GM18951 (cell line): ENCODE measurements at regions not wholly inside any gene's neighbourhood (a gene's known extent, or its start where the extent isn't known, plus 50 kb on each side); places are given as distances from the start of the nearest gene placed in this dataset.
"Not testable (repeated sequence)": the region's sequence is repeated elsewhere in the genome, so short reads cannot be mapped to it uniquely, and the experiment has no call there.

Source experiments
- POLR2A ChIP-seq: IDR thresholded peaks from 4 replicates; pipeline ENCODE4 v1.6.1; 2011; ENCODE audit warnings: mild to moderate bottlenecking; ENCODE audit not compliant: insufficient read length, insufficient read depth; ENCODE audit errors: extremely low read depth
- in situ Hi-C: fragments of 300-500 bp; cut with MboI; formaldehyde crosslinking; loops from one replicate; pipeline ENCODE4 v1.12.0; 2022; ENCODE audit warnings: low sequenced_read_pairs, mixed read lengths, inconsistent platforms; ENCODE audit not compliant: unreplicated experiment

- in situ Hi-C loops = no loop called here
- no peak for TF ChIP-seq POLR2A
These were observed 103.9 kb upstream of the FHL2 start for GRCh38 chr2:105502625-105503334.

DNA sequence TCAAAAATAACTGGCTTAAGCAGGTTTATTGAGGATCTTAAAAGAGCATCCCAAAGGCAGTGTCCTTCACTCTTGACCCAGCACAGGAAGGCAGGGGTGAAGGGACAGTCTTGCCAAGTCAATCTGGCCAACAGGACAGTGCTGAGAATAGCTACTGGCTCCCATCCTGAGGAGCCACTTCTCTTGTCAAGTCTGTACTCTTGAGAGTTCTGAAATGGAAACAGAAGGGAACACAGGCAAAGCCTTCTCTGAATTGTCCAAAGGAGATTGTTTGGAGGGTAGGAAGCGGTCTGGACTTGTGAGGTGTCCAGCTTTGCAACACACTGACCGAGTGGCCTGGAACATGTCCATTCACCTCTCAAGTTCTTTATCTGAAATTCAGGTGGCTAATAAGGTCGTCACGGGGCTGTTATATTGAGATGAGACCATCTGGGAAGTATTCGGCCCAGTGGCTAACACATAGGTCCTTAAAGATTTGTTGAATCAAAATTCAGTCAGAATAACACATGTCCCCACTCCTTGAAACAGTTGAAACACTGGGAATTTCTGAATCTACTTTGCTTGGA lies 99.5 kb upstream of the FHL2 start:
- in situ Hi-C loops = no loop called here
- no peak for TF ChIP-seq POLR2A

GRCh38 chr2:105497094-105497493 lies 98.2 kb upstream of the FHL2 start:
- in situ Hi-C loops = no loop called here
- TF ChIP-seq POLR2A = no peak

- in situ Hi-C loops = no loop called here
- no peak for TF ChIP-seq POLR2A
These were observed 97.4 kb upstream of the FHL2 start for GRCh38 chr2:105496271-105496670.

DNA sequence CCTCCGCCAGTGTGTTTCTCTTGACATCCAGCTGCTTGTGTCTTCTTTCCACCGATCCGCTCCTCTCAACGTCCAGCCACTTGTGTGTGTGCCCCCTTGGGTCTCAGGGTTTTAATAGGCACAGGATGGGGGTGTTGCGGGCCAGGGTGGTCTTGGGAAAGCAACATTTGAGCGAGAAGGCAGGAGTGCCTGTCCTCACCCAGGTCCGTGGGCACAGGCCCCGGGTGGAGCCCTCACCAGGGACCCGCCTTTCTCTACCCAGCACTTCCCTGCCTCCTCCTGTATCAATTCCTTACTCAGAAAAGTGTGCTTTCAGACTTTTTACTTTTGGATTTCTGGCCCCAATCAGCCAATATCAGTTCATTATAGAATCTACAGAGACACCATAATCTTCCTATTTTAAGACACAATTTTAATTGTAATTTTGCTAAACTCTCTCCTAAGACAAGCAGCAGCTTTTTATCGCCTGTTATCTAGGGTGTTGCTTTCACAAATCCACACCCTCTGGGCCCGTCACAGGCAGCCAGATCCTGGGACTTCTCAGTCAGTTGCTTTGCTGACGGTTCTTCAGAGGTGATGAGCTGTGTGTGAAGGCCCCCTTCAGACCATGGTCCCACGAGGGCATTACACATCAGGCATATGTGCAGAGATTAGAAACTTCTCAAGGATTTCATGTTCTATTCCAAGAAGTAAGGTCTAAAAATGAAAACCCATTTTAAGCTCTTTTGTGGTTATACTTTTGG lies 96.0 kb upstream of the FHL2 start:
- no peak for TF ChIP-seq POLR2A
- in situ Hi-C loops = no loop called here

DNA sequence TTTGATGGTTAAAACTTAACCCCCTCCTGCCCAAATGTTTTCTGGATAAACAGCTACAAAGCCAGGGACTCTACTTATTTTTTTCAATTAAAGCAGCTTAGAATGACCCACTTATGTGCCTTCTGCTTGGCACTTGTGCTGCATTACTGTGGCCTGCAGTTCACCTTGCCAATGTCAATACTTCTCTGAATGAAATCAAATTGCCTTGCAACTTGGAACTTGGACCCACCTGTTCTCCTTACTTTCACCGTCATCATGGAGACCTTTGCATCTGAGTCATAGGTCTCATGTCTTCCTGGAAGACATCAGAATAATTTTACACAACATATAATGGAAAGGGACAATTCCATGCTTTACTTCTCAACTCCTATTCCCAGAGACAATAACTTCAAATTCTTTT lies 92.1 kb upstream of the FHL2 start:
- no peak for TF ChIP-seq POLR2A
- in situ Hi-C loops = no loop called here

DNA sequence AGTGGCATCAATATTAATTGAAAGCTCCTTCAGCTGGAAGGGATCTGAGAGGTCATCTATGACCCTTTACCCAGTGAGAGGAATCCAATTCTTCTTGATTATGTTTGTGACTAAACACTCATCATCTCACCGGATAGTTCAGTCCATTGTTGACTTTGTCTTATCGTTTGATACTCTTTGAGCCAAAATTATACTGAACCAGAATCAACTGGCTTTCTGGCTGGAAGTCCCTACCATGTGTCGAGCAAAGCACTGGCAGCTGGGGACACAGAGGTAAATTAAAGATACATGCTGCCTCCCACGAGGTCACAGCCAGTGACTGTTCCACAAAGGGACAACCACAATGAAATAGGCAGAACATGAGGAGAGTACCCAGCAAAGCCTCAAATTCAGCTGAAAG lies 91.4 kb upstream of the FHL2 start:
- in situ Hi-C loops = no loop called here
- no peak for TF ChIP-seq POLR2A

- in situ Hi-C loops = no loop called here
- TF ChIP-seq POLR2A = no peak
These were observed 90.5 kb upstream of the FHL2 start for GRCh38 chr2:105489168-105489878.

- no peak for TF ChIP-seq POLR2A
- in situ Hi-C loops = no loop called here
These were observed 89.4 kb upstream of the FHL2 start for GRCh38 chr2:105488285-105488684.

- in situ Hi-C loops = no loop called here
- no peak for TF ChIP-seq POLR2A
These were observed 88.6 kb upstream of the FHL2 start for GRCh38 chr2:105487142-105488069.

DNA sequence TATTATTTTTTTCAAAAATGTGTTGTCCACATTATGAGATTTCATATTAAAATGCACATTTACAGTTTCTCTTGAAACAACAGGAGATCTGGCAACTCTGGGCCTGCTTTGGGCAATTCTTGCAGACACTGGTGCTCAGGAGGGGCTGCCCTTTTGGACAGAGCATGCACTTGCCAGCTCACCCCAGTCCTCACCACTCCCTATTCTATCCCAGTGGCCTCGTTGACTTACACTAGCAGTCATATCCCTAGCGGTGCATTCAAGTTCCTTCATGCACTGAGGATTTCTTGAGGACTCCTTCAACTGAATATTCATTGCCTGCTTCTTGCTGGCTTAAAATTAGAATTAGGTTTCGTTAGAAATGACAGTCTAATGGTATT lies 87.9 kb upstream of the FHL2 start:
- no peak for TF ChIP-seq POLR2A
- in situ Hi-C loops = no loop called here

DNA sequence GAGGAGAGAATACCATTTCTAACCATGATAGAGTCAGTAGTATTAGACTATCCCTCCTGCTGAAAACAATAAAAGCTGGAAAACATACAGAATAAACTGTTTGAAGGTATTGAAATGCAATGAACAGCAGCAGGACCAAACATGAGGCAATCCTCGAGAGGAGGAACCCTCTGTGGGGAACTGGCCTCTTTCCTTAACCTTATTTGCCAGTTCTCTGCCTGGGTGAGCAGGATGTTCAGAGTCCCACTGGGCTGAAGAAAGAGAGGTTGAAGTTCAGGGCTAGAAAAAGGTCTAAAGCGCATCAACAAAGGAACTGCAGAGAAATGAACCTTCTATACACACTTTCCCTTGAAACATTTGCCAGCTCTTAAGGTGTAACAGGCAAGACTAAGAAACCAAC lies 79.8 kb upstream of the FHL2 start:
- in situ Hi-C loops = no loop called here
- TF ChIP-seq POLR2A = no peak

GRCh38 chr2:105477050-105477620 lies 78.3 kb upstream of the FHL2 start:
- in situ Hi-C loops = not testable (repeated sequence)
